ENCODE measurements at regions not wholly inside any gene's neighbourhood (a gene's known extent, or its start where the extent isn't known, plus 50 kb on each side); places are given as distances from the start of the nearest gene placed in this dataset.

- DNase-seq, result no peak
Measured at GRCh38 chr10:128536259-128536658, 410.0 kb upstream of the MKI67 start.

- no peak for DNase-seq
Measured at GRCh38 chr10:128537834-128538330, 411.7 kb upstream of the MKI67 start.

DNA sequence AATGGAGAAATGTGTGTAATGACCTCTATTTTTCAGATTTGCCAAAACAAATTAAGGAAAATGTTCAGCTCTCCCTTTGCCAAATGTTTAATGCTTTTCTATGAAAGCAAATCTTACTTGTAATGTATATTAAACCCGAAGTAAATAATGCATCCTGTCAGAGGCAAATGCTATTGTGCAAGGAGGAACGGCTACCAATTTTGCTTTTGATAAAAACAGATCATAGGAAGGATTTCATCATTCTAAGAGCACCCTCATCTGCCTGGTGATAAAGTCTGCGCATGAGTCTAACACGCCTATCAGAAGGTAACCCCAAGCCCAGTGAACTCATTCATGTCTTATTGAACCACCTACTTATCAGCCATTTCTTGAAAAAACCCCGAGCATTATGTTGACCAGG, 412.4 kb upstream of the MKI67 start:
- no peak for DNase-seq

- no peak for DNase-seq
Measured at GRCh38 chr10:128539510-128540127, 413.4 kb upstream of the MKI67 start.

DNA sequence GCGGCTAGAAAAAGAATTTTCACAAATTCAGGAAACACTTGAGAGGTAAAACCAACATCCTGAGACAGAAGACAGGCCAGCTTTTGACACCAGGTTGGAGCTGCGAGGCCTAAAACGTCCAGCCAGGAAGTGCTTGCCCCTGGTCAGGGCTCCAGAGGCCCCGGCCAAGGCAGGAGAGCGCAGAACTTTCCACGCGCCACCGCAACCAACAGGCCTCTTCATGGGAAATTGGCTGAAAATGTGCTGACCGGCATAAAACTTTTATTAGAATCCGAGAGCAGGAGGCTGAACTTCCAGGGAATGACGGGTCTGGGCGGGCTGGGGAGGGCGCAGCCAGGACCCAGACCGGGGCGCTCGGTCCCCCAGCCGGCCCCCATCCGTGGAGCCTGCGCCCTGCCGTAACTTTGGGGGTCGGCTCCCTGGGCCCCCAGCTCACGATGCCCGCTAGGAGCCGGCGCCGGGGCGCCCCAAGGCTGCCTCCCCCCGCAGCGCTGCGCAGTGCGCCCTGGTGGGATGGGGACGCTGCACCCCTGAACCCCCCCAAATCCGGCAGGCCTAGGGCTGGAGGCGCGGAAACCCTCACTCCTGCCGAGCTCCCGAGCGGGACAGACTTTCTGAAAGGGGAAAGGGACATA, 414.0 kb upstream of the MKI67 start:
- no peak for DNase-seq

- DNase-seq, result no peak
Measured at GRCh38 chr10:128540781-128541761, 414.8 kb upstream of the MKI67 start.

GRCh38 chr10:128541926-128542475, 415.8 kb upstream of the MKI67 start:
- DNase-seq, result no peak

DNA sequence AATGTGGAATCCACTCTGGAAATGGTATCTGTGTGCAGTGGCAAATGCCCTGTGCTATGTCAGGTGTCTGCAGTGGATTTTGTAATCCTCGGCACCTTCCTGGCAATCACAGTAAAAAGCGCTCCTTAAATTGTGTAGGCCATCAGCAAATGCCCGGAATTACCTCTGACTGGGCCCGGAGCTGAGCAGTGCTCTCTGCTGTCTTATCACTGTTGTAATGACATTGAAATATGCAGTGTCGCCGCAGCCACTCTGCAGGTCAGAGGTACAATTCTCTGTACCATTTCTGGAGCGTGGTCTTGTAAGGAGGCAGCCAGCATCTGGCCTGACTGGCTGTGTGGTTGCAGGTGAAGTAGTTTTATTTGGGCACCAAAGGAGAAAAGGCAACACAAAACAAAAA, 416.4 kb upstream of the MKI67 start:
- no peak for DNase-seq

DNA sequence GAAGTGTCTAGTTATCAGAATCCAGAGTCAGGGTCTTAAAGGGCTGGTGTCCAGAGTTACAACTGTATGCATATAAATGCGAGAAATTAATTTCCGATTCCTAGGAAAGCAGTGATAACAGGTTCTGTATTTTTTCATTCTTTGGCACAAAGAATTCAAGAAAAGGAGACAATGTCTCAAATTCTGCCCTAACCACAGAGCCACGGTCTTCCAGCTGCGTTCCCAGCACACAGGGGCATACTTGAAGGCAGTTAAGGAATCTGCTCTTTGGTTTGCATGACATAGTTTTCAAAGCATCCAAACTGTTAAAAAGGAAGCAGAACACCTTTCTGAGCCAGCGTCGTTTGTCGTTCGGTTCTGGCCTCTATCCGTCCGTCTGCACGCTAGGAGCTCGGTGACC, 416.9 kb upstream of the MKI67 start:
- DNase-seq, result no peak

- DNase-seq, result no peak
Measured at GRCh38 chr10:128545216-128545615, 419.0 kb upstream of the MKI67 start.

DNA sequence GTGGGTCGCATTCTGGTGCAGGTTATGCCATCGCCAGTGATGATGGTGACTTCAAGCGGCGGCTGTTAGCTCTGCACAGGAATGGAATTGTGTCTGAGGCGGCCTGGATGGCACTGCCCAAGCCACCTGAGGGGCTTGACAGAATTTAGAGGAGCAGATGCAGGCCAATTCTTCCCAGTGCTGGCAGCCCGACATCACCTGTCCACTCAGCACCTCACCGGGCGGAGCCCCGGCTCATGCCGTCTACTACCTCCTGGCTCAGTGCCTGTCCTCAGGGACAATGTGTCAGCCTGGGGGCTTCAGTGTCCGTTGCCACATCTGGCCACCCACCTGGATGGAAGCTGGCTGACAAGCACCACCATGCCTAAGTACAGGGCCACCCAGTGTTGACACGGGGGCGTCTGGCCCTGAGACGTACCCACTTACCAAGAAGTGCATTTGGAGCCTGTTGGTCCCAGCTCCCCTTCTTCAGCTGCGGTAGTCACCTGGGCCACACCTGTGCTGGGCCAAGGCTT, 420.5 kb upstream of the MKI67 start:
- no peak for DNase-seq

DNA sequence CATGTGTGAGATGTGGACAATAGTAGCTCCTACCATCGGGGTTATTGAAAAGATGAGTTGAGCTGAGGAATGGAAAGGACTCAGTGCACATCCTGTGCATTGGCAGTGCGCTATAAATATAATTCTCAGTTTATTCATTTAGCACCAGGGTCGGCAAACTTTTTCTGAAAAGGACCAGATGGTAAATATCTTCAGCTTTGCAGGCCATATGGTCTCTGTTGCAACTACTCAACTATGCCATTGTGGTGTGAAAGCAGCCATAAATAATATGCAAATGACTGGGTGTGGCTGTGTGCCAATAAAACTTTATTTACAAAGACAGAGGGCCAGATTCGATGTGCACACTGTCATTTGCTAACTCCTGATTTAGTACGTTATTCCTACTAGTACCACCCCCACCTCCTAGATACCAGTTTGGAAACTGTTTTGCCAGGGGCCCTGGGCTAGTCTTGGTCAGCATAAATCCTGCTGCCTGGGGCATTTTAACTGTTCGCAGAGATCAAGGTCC, 422.9 kb upstream of the MKI67 start:
- no peak for DNase-seq

DNA sequence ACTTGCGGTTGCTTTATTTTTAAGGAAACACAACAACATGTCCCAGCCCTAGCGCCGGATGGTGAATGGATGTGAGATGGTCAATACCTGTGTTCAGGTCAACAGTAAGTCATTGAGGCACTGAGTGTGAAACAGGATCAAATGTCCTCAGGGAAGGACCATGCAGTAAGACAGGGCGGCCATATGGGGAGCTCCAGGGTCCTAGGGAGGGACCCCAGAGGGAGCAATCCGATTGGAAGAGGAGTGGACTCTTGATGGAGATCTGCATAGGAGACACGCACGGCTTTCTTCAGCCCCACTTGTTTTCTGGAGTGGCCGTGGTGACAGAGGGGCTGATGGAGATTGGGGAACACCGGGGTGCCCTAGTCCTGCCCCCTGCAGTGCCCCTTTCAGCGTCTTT, 423.8 kb upstream of the MKI67 start:
- DNase-seq, result no peak

DNA sequence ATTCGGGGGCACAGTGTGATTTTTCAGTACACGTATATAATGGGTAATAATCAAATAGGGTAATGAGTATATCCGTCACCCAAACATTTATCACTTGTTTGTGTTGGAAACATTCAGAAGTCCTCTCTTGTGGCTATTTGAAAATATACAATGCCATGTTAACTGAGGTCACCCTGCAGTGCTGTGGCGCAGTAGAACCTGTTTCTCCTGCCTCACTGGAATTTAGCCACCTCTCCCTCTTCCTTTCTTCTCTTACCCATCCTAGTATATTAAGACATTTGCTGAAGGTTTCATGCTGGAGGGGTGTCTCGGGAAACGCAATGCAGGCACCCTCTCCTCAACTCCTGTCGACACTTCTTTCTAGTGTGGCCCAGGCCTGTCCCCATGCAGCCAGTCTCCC, 425.3 kb upstream of the MKI67 start:
- DNase-seq, result no peak

GRCh38 chr10:128553755-128554154, 427.5 kb upstream of the MKI67 start:
- DNase-seq, result no peak

DNA sequence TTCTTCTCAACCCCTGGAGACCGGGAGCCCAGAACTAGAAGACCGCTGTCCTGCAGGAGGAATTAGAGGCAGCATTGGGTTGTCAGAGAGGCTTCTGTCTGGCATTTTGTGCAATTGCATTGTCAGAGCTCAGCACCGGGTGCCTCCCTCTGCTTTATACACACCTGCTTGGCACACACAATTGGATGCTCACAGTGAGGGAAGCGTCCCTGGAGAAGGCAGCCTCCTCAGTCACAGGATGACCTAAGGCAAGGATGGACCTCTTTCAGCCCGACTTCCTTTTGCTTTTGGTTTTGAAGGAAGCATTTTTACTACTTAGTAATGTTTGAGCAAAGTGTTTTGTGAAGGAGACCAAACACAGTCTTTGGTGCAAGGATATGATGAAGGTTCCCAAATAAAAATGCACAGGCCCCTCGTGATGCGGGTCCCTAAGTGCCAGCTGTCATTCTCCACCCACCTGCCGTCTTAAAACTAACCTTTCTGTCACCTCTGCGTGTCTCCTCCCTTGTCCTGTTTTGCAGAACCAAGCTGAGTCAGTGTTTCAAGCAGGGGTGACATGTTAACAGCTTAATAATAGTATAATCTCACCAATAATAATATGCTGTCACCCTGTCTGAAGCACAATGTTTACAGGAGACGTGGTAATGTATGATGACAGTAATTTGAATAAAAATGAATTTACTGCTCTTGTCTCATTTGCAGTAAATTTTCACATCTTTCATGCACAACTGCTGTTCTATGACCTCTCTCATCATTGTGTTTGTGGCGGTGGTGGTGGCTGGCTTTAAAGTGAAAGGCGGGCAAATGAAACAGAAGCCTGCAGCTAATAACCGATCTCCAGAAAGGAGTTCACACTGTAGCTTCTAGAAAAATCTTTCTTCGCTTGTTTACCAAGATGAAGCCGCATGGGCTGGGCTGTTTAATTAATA, 430.2 kb upstream of the MKI67 start:
- DNase-seq, result no peak

GRCh38 chr10:128557149-128557710, 431.0 kb upstream of the MKI67 start:
- DNase-seq, result no peak

- DNase-seq, result no peak
Measured at GRCh38 chr10:128560406-128560805, 434.2 kb upstream of the MKI67 start.

DNA sequence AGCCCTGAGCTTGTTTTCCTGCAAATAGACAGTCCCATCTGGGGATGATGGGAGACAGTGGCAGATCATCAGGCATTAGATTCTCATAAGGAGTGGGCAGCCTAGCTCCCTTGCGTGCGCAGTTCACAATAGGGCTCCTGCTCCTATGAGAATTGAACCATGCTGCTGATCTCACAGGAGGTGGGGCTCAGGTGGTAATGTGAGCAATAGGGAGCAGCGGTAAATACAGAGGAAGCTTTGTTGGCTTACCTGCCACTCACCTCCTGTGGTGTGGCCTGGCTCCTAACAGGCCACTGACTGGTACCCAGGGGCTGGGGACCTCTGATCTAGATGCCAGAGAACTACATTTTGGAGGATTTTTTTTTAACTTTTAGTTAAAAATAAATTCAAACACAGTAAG, 434.8 kb upstream of the MKI67 start:
- DNase-seq, result no peak

DNA sequence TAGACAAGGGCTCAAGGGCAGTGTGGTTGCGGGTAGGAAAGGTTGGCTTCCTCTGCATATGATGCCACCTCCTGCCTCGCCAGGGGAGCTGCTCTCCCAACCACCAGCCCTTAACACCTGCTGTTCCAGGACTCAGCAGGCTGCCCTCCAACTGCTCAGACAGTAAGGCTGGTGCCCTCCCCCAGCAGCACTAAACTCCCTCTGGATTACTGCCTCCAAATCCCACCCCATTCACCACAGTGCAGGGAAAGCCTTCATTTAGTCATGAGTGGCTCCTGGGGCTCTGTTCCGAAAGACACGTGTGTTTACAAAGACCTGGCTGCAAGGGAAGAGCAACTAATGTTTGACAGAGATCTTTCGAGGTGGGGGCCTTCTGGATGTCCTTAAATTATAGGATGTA, 437.2 kb upstream of the MKI67 start:
- DNase-seq, result no peak

DNA sequence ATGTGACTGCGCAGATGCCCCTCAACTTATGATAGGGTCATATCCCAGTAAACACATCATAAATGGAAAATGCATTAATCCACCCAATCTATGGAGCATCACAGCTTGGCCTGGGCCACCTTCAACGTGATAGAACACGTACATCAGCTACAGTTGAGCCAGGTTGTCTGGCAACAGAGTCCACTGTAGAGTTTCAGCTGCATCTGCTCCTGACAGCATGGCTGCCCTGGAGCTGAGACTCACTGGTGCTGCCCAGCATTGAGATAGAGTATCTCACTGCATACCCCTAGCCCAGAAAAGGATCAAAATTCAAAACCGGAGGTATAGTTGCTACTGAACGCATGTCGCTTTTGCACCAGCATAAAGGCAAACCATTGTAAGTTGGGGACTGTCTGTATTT, 437.7 kb upstream of the MKI67 start:
- DNase-seq, result no peak

Data from RPMI8226 (cell line).